HL-60 (cell line): ENCODE measurements at regions not wholly inside any gene's neighbourhood (a gene's known extent, or its start where the extent isn't known, plus 50 kb on each side); places are given as distances from the start of the nearest gene placed in this dataset.

Experiments used
- GABPA ChIP-seq: IDR thresholded peaks from 2 replicates; pipeline ENCODE4 v1.6.1; 2012; ENCODE audit warnings: low read depth
- POLR2AphosphoS5 ChIP-seq: IDR thresholded peaks from 2 replicates; pipeline ENCODE4 v1.6.1; 2012; ENCODE audit warnings: low read depth
- TF ChIP-seq, protein P1 (sequence below): IDR thresholded peaks from one replicate; pipeline ENCODE4 v1.5.1; 2011; ENCODE audit warnings: low read length, control low read depth, inconsistent platforms; ENCODE audit not compliant: insufficient read depth
- TF ChIP-seq, protein P2 (sequence below): IDR thresholded peaks from 2 replicates; pipeline ENCODE4 v1.6.1; 2012; ENCODE audit warnings: low read depth; ENCODE audit not compliant: insufficient replicate concordance

DNA sequence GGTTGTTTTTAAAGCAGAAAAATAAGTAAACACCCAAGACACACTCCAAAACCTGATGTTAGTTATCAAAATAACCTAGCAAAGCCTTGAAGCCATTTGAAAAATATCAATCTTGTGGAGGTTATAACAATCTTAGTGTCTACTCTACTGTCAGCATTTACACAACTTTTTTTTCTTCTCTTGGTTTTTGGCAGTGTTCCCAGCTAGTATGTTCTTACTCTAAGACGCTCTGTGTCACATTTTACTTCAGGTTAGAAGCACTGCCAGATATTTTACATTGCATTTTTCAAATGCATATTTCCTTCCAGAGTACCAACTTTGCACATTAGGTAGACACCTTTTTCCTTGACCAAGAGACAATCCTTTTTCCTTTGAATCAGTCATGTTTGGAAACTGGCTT, 114.0 kb upstream of the INPP4B start:
- TF ChIP-seq, protein P1, sequence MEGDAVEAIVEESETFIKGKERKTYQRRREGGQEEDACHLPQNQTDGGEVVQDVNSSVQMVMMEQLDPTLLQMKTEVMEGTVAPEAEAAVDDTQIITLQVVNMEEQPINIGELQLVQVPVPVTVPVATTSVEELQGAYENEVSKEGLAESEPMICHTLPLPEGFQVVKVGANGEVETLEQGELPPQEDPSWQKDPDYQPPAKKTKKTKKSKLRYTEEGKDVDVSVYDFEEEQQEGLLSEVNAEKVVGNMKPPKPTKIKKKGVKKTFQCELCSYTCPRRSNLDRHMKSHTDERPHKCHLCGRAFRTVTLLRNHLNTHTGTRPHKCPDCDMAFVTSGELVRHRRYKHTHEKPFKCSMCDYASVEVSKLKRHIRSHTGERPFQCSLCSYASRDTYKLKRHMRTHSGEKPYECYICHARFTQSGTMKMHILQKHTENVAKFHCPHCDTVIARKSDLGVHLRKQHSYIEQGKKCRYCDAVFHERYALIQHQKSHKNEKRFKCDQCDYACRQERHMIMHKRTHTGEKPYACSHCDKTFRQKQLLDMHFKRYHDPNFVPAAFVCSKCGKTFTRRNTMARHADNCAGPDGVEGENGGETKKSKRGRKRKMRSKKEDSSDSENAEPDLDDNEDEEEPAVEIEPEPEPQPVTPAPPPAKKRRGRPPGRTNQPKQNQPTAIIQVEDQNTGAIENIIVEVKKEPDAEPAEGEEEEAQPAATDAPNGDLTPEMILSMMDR = no peak
- TF ChIP-seq POLR2AphosphoS5 (no peak), GABPA (no peak)
- TF ChIP-seq, protein P2, sequence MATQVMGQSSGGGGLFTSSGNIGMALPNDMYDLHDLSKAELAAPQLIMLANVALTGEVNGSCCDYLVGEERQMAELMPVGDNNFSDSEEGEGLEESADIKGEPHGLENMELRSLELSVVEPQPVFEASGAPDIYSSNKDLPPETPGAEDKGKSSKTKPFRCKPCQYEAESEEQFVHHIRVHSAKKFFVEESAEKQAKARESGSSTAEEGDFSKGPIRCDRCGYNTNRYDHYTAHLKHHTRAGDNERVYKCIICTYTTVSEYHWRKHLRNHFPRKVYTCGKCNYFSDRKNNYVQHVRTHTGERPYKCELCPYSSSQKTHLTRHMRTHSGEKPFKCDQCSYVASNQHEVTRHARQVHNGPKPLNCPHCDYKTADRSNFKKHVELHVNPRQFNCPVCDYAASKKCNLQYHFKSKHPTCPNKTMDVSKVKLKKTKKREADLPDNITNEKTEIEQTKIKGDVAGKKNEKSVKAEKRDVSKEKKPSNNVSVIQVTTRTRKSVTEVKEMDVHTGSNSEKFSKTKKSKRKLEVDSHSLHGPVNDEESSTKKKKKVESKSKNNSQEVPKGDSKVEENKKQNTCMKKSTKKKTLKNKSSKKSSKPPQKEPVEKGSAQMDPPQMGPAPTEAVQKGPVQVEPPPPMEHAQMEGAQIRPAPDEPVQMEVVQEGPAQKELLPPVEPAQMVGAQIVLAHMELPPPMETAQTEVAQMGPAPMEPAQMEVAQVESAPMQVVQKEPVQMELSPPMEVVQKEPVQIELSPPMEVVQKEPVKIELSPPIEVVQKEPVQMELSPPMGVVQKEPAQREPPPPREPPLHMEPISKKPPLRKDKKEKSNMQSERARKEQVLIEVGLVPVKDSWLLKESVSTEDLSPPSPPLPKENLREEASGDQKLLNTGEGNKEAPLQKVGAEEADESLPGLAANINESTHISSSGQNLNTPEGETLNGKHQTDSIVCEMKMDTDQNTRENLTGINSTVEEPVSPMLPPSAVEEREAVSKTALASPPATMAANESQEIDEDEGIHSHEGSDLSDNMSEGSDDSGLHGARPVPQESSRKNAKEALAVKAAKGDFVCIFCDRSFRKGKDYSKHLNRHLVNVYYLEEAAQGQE = no peak
